PC-9 (cell line): ENCODE measurements at regions not wholly inside any gene's neighbourhood (a gene's known extent, or its start where the extent isn't known, plus 50 kb on each side); places are given as distances from the start of the nearest gene placed in this dataset.

Experiments used
- BruUV-seq: library from RNA; stranded (reverse); fragments of 400-500 nt; replicated peaks from 2 replicates; lab custom pipeline; 2021; lab: Mats Ljungman, UMichigan
- CTCF ChIA-PET: fragments of 300-600 bp; sonication (Branson Sonifier 250); formaldehyde crosslinking; loops from one replicate; lab custom pipeline; 2022; ENCODE audit warnings: antibody characterized with exemption; lab: Charles Lee
- POLR2A ChIA-PET: fragments of 300-600 bp; sonication (Branson Sonifier 250); formaldehyde crosslinking; loops from one replicate; lab custom pipeline; 2022; ENCODE audit warnings: antibody characterized with exemption; ENCODE audit not compliant: unreplicated experiment; lab: Charles Lee
- DNase-seq, 2 experiments: peaks; one replicate each; pipeline versions ENCODE4 v3.0.0 to v3.0.0-alpha.2; 2015 to 2022; ENCODE audit warnings: mixed read lengths in 1 of 2
- H2AFZ ChIP-seq: fragments of 200-600 bp; sonication (generic); 2 replicates; pipeline ENCODE4 v1.8.1; 2017; ENCODE audit warnings: antibody characterized with exemption
- H3F3A ChIP-seq: fragments of 200-600 bp; sonication (generic); 2 replicates; pipeline ENCODE4 v1.8.1; 2017; ENCODE audit warnings: antibody characterized with exemption, mild to moderate bottlenecking, low read depth; ENCODE audit not compliant: insufficient read depth
- H3K27ac ChIP-seq: fragments of 200-600 bp; sonication (generic); 2 replicates; pipeline ENCODE4 v1.6.1; 2016; ENCODE audit warnings: mixed run types
- H3K27me3 ChIP-seq: fragments of 200-600 bp; sonication (generic); 2 replicates; pipeline ENCODE4 v1.6.1; 2016; ENCODE audit warnings: low read depth, mixed run types; ENCODE audit not compliant: insufficient read depth
- H3K36me3 ChIP-seq: fragments of 200-600 bp; sonication (generic); 2 replicates; pipeline ENCODE4 v1.6.1; 2016; ENCODE audit warnings: low read depth, mixed run types
- H3K4me1 ChIP-seq: fragments of 200-600 bp; sonication (generic); replicated peaks from 2 replicates; pipeline ENCODE4 v1.6.1; 2016; ENCODE audit warnings: mixed run types; ENCODE audit not compliant: insufficient read depth
- H3K4me2 ChIP-seq: fragments of 200-600 bp; sonication (generic); 2 replicates; pipeline ENCODE4 v1.6.1; 2017; ENCODE audit warnings: mixed run types
- H3K4me3 ChIP-seq: fragments of 200-600 bp; sonication (generic); 2 replicates; pipeline ENCODE4 v1.6.1; 2016; ENCODE audit warnings: mixed run types
- H3K79me2 ChIP-seq: fragments of 200-600 bp; sonication (generic); 2 replicates; pipeline ENCODE4 v1.6.1; 2017; ENCODE audit warnings: low read depth, mixed run types
- H3K9me2 ChIP-seq: fragments of 200-600 bp; sonication (generic); 2 replicates; pipeline ENCODE4 v1.8.1; 2017; ENCODE audit warnings: mild to moderate bottlenecking; ENCODE audit not compliant: insufficient read depth
- H3K9me3 ChIP-seq: fragments of 200-600 bp; sonication (generic); 2 replicates; pipeline ENCODE4 v1.8.1; 2016; ENCODE audit warnings: low read depth; ENCODE audit not compliant: insufficient read depth
- H4K20me1 ChIP-seq: fragments of 200-600 bp; sonication (generic); 2 replicates; pipeline ENCODE4 v1.8.1; 2017; ENCODE audit not compliant: insufficient read depth
- CTCF ChIP-seq: fragments of 200-600 bp; sonication (generic); conservative IDR thresholded peaks from 2 replicates; pipeline ENCODE4 v1.6.1; 2017; ENCODE audit warnings: mixed run types, antibody characterized with exemption, mild to moderate bottlenecking, moderate library complexity
- EZH2 ChIP-seq: fragments of 200-600 bp; sonication (generic); IDR thresholded peaks from 2 replicates; pipeline ENCODE4 v1.8.0; 2017; ENCODE audit warnings: antibody characterized with exemption, low read depth
- intact Hi-C: fragments of 100-400 bp; cut with micrococcal nuclease; formaldehyde crosslinking; loops from one replicate; pipeline ENCODE4 v1.10.0; 2022; ENCODE audit not compliant: unreplicated experiment

- POLR2A ChIA-PET: no interaction called here
- Histone ChIP-seq H3K79me2 (no peaks in the 10 kb centered on the region), H3K36me3 (no peaks in the 10 kb centered on the region; the same call in 1 of the 2 replicates), H3K4me2 (no peak overlapping the region), H3K27ac (no peak overlapping the region), H3K9me3 (no peaks in the 10 kb centered on the region), H3K27me3 (no peaks in the 10 kb centered on the region), H3K4me1 (peaks cover 21% of the 10 kb centered on the region), H2AFZ (no peak overlapping the region), H3K4me3 (no peak overlapping the region), H4K20me1 (no peaks in the 10 kb centered on the region), H3K9me2 (no peaks in the 10 kb centered on the region), H3F3A (peaks cover 11% of the 10 kb centered on the region)
- no peak for TF ChIP-seq EZH2
- no peak for TF ChIP-seq CTCF
- intact Hi-C loops: loop anchor here (5.0 kb wide), 2 partner anchors 272 to 987 kb away; partner anchors contain the start of gene SPRY1
- CTCF ChIA-PET: no interaction called here
- no TSS peak for BruUV-seq
- no peak for DNase-seq
Observed at GRCh38 chr4:123125477-123125876, 203.1 kb upstream of the NUDT6 start.

- peak in 1 of 2 experiments; percentile 30 for DNase-seq
- H2AFZ ChIP-seq: no peak overlapping the region
- ChIA-PET CTCF (no interaction called here), POLR2A (no interaction called here)
- H3K79me2 ChIP-seq: no peaks in the 10 kb centered on the region
- H4K20me1 ChIP-seq: no peaks in the 10 kb centered on the region
- H3K36me3 ChIP-seq: no peaks in the 10 kb centered on the region; the same call in 1 of the 2 replicates
- H3K27ac ChIP-seq: no peak overlapping the region
- H3K4me2 ChIP-seq: no peak overlapping the region
- TF ChIP-seq EZH2: no peak
- TF ChIP-seq CTCF: peak; percentile 62
- H3K9me2 ChIP-seq: no peaks in the 10 kb centered on the region
- BruUV-seq: no TSS peak
- H3K4me1 ChIP-seq: peaks cover 4% of the 10 kb centered on the region; the same call in 1 of the 2 replicates
- intact Hi-C loops: loop anchor here (1.0 to 5.0 kb wide), 4 partner anchors 270 to 1135 kb away; partner anchors contain the start of gene SPRY1
- no peaks in the 10 kb centered on the region; the same call in 1 of the 2 replicates for H3F3A ChIP-seq
- no peaks in the 10 kb centered on the region for H3K27me3 ChIP-seq
- H3K9me3 ChIP-seq: no peaks in the 10 kb centered on the region
- H3K4me3 ChIP-seq: no peak overlapping the region
Observed at GRCh38 chr4:123127218-123127617, 204.8 kb upstream of the NUDT6 start.

- H3F3A ChIP-seq: no peaks in the 10 kb centered on the region; the same call in 1 of the 2 replicates
- no peak for DNase-seq
- H2AFZ ChIP-seq: no peak overlapping the region
- no peaks in the 10 kb centered on the region for H4K20me1 ChIP-seq
- CTCF ChIA-PET: interaction anchor here (0.6 kb wide), 1 partner anchor 705 kb away, joined by 3 read pairs; no protein-coding TSS in a partner anchor
- no peak for TF ChIP-seq CTCF
- no peak for TF ChIP-seq EZH2
- no peaks in the 10 kb centered on the region for H3K4me1 ChIP-seq
- no peak overlapping the region for H3K4me2 ChIP-seq
- no peaks in the 10 kb centered on the region for H3K9me2 ChIP-seq
- H3K4me3 ChIP-seq: no peak overlapping the region
- H3K36me3 ChIP-seq: no peaks in the 10 kb centered on the region; the same call in 1 of the 2 replicates
- POLR2A ChIA-PET: no interaction called here
- H3K79me2 ChIP-seq: no peaks in the 10 kb centered on the region
- H3K9me3 ChIP-seq: no peaks in the 10 kb centered on the region
- intact Hi-C loops: loop anchor here (1.0 to 5.0 kb wide), 4 partner anchors 269 to 1134 kb away; partner anchors contain the start of gene SPRY1
- no peak overlapping the region for H3K27ac ChIP-seq
- no peaks in the 10 kb centered on the region for H3K27me3 ChIP-seq
- BruUV-seq: no TSS peak
Observed at GRCh38 chr4:123127875-123128274, 205.5 kb upstream of the NUDT6 start.
